HT1080 (cell line): ENCODE measurements at regions not wholly inside any gene's neighbourhood (a gene's known extent, or its start where the extent isn't known, plus 50 kb on each side); places are given as distances from the start of the nearest gene placed in this dataset.

Experiments
- DNase-seq: peaks from one replicate; pipeline ENCODE4 v3.0.0-alpha.2; 2015; ENCODE audit warnings: low read depth

DNA sequence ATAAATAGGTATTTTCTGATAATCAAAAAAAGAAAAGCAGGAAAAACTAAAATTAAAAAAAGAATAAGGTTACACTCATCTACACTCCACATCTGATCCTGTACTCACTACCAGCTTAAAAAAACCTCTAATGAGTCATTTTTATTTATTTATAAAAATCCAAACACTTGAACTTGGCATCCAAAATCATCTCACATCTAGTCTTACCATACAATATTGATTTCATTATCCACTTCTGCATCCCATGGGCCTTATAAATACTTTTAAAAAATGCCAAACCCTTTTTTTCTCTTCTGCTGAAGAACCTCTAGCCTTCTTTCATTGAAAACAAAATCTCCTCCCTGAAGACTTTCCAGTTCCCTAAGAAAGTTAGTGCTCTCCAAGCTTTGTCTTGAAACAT, 109.7 kb downstream of the TMTC3 start:
- DNase-seq: no peak

DNA sequence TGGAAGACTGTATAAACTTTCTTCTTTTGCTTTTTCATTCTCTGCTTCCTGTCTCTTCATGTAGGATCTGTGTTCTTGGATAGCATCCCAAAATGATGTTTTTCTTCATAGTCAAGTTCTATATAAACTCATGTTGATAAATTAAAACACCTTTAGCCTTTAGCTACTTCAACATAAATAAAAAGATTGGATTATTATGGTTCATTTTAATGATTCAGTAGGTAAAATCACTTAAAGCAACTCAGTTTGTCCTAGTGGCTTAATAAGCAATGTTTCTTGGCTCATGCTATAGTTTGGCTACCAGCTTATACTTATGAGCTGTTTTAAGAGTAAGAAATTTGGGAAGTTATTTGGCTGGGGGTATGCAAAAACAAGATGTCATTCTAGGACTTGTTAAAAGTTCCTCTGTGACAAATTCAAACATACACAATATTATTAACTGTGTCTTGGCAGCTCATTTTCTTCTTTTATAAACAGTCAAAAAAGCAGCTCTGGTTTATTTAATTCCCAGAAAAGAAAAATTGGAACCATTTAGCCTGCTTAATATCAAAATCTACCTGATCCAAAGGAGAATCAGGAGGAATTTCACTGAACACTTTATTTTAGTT, 111.4 kb downstream of the TMTC3 start:
- DNase-seq: no peak

DNA sequence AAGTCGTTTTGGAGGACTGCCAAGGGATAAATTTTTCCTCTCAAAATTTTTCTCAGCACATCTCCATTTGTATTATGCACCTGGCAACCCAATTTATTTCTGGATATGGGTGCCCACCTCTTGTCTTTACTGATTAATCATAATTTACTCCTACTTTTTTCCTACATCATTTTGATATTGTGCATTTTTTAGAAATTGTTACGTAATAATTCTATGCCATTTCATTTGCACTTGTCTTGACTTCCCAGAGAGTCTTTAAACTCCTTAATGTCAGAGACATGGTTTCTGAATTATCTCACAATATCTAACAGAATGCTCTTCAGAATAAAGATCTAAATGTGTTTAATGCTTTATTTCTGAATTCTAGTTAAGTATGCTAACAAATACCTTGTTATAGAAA, 113.1 kb downstream of the TMTC3 start:
- DNase-seq: no peak

DNA sequence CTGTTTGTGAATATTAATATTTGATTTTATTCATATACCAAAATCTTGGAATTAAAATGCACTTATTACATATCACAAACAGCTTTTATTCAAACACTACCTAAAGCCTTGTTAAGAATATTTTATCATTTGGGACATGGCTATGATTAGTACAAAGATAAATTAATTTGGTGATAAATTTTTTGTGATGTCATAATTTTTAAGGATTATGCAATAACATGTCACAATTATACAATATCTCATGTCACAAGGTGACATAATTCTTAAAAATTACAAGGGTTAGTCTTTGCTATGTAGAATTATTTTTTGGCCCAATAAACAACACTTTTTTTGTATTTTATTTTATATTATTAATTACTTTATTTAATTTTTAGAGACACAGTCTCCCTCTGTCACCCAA, 113.7 kb downstream of the TMTC3 start:
- no peak for DNase-seq

DNA sequence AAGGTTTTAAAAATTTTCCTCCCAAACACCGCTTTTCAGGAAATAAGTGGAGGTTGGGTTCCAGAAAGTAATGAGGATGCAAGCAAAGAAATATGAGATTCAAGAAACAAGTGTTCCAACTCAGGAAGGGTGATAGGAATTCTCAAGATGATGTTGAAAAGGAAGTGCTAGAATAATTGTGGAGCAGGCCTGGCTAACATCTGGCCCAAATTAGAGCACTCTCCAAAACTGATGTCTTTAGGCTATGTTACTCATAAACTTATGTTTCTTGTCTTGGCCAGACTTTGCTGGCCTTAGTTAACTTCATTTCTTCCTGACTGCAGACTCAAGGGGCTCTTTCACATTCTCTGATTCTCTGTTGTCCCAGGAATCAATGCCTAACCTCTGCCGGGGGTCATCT, 116.3 kb downstream of the TMTC3 start:
- DNase-seq: no peak

DNA sequence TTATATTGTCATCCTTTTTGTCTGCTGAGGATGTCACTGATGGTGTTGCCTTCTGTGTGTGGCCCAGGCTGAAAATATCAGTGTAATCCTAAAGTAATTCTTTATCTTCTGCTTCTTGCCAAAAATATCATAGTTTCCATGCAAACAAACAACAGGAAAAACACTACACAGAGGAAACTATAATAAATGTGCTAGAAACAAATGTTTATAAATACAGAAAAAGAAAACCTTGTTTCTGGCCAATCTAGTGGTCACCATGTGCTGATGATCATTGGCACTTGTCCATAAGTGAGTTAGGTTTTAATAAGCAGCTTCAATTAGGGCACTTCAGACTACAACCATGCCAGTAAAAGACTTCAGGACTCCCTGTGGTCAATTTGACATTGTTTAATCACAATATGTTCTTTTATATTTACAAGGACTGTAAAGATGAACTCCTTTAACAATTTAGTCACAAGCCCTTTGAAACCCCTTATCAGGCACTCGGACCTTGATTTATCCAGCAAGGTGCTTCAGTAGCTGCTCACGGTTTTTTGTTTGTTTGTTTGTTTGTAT, 124.8 kb downstream of the TMTC3 start:
- no peak for DNase-seq

DNA sequence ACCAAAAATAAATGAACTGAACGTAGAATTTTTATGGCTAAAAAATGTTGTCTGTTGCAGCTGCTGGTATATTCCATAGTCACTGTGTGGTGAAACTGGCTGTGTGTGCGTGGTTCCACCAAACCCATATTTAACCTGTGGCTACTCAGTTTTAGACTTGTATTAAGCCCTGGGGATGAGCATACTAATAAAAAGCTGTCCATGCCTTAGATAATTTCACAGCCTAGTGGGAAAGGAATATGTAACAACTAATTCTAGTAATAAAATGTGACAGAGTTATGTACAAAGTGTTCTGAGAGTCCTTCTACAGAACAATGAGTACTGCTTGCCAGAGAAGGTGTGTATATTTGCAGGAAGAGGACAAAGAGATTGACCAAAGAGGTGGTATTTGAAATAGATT, 125.5 kb downstream of the TMTC3 start:
- no peak for DNase-seq

DNA sequence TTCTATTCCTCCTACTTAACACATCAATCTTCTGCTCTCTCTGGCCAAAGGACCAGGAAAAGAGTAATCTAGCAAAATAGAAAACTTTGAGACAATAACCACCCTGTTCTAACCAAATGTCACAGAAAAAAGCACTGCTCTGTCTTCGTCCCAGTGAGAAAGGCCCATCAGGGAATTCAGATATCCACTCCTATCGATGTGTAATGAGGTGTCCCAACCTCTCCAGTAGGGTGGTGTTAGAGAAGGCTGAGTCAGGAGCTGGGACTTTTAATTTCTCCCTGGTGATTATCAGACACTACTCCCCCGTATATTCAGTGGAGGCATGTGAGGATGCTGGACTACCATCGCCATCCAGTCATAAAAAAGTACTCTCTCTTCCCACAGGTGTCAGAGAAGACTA, 130.3 kb downstream of the TMTC3 start:
- DNase-seq: no peak

DNA sequence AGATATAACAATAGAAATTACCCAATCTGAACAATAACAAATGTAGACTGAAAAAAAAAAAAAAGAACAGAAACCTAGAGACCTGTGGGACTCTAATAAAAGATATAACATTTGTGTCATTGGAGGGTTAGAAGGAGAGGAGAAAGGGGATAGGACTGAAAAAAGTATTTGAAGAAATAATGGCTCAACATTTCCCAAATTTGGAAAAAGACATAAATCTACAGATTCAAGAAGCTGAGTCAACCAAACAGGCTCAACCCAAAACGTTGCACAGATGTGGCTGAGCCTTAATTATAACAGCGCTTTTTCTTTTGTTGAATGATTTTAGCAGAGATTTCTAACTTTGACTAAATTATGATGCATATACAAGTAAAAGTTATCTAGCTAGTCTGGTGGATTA, 131.3 kb downstream of the TMTC3 start:
- DNase-seq: no peak

DNA sequence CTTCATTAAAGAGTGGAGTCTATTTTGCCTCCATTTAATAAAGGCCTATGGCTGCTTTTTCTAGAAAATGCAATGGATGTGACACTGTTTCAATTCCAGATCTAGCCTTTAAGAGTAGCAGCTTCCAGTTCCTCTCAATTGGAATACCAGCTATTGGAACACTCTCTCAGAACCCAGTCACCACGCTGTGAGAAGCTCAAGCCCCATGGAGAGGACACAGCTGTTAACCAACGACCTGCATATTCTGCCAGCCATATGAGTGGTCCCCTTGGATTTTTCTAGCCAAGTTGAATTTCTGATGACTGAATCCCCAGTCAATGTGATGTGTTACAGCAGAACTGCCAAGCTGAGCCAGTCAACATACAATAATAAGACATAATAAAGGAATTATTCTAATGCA, 131.8 kb downstream of the TMTC3 start:
- no peak for DNase-seq

DNA sequence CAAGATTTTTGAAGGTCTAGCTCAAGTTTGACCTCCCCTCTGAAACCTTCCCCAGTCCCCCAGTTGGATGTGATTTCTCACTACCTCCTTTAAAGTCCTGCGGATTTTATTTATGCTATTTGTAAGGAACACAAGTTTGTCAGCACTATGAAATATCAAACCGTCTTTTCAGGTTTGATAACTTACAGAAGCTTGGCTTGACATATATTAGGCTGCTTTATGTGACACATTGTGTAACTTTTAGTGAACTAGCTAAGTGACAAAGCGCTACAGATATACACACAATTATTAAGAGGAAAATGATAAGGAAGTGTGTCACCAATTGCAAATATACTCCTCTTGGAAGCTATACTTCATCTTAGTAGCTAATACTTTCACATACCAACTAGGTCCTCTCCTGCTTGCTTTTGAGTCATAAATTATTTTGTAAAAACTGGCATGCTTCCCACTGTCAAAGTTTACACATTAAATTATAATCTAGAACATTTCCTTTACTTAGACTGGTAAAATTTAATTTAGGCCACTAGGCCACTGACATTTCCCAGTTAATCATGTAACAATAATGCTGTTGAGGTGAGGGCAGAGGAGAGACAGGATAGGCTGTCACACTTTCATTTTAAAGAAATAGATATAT, 149.5 kb downstream of the TMTC3 start:
- DNase-seq: no peak

DNA sequence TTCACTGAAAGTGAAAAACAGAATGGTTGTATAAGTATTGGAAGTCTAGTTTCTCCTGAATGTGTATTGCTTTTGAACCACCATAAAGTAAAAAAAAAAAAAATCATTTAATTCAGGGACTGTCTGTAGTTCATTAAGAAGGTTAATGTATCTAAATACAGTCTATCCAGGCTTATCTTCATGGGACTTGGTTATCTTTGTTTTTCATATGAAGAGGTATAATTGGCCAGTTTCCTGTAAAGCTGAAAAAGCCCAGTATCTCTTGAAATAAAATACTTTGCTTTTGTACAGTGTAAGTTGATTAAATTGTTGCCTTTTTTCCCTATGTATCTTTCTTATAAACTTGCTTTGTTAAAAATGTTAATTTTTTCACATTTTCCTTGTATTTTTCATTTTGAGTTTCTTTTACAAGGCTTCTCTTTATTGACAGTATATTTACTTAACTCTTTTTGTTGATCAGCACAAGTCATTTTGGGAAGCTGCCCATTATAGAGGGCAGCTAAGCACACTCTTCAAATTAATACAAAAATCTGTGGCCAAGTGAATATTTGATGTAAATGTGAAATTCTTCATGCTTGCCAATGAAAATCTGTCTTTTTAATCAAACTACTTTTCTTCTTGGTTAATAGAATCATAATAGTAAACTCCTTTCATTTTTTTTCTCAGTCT, 156.0 kb downstream of the TMTC3 start:
- no peak for DNase-seq

DNA sequence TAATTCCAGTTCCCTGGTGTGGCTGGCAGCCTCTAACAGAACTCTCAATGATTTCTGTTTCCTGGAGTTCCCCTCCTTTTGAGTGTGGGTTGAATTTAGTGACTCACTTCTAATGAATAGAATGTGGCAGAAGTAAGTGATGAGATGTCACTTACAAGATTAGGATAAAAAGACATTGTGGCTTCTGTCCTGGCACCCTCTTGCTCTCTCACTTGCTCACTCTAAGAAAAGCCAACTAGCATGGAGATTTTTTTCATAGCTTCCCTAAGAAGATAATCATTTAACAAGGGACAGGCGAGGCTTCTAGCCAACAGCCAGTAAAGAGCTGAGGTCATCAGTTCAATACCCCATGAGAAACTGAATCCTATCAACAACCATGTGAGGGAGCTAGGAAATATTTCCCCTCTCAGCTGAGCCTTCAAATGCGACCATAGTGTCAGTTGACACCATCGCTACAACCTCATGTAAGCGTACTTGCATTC, 156.7 kb downstream of the TMTC3 start:
- peak; percentile 80 for DNase-seq

DNA sequence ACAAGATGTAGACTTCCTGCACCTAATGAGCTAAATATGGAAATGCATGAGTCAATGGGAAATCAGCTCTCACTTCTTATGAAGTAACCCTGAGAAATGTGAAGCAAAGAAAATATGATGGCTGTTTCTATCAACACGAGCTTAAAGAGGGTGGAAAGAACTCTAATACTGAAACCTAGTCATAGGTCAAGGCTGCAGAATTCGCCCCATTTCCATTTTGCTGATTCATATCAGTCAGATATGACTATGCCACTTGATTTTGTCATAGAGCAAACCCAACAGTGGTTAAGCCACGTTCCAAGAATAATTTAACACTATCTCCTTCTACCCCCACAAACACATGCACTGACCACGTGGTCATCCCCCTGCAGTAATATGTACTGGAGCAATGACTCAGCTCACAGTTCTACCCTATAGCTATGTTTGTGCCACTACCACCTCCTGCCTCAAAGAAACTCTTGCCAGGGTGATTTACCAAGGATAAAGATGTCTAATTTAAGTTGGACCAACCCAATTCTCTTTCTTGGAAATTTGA, 157.5 kb downstream of the TMTC3 start:
- peak; percentile 97 for DNase-seq

DNA sequence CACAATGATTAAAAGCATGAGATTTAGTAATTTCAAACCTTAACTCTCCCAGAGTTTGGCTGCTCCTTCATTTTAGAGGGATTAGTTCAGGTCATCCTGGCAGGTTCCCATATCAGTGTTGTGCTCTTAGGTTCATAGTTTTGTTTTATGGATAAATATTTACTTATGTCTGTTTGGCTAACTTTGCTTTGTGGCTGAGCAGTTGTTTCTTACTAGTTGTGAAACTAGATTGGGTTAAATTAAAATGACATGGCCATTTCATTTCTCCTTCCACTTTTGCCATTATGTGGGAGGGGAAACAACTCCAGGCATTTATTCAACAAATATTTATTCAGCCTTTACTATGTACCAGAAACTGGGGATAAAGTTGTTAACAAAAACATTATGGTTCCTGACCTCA, 158.8 kb downstream of the TMTC3 start:
- no peak for DNase-seq

DNA sequence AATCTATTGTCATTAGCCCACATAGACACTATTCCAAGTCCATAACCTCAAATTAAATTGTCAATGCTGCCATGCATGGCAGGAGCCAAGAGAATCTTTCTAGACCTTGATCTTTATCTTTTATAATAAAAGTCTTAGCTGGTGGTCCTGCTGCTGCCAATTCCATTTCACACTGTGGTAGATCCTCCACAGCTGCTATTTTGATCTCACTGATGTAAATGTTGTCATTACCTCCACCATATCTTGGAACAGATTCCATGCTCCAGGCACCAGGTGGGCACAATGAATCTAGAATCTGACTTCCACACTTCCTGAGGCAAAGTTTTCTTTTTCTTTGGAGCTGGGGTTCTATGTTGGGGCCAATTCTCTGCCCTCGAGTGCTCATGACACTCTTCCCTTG, 161.2 kb downstream of the TMTC3 start:
- no peak for DNase-seq

DNA sequence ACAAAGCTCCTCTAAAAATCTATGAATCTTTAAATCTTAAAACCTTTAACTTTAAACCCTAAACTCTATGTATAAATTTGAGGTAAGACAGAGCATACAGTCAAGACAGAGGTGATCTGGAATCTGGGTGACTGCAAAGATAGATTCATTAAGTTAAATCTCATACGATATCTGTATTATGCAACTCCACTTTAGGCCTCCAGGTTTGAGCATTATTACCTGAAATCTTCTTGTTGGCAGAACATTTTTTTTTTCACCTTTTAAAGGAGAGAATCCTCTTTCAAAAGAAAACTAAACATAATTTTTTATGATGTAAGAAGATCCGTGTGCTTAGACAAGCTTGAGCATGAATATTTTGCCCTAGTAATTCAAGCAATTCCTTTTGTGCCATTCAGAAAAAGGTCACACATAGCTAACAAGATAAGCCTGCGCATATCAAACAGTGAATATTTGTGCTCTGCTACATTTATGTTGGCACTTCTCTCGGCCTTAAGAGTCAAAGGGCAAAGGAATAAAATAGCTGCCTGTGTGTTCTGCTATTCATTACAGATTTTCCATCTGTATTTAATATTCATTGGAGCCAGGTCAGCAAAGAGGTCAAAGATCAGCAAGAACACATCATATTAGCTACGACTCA, 163.3 kb downstream of the TMTC3 start:
- no peak for DNase-seq

DNA sequence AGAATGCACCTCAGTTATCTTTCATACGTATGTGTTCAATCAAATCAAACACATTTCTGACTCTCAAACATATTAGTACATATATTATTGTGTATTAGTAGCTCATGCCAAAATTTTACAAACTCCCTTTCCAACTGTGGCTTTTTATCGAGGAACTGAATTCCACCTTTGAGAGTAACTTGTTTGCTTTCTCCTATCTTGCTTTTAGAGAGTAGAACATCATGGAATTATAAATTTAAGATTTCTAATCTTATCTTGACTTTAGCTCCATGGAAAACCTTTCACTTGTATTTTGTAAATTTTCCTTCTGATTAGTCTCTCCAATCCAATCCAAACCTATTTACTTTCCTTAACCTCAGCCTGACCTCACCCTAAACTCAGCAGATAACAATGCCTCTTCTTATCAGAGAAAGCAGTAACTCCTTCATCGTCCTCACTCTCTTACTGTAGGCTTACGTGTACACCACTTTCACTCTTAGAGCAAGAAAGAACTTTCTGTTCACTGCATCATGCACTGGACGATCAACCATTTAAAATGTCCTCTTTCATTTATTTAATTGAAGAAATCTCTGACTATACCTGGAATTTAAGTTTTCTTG, 164.5 kb downstream of the TMTC3 start:
- no peak for DNase-seq

DNA sequence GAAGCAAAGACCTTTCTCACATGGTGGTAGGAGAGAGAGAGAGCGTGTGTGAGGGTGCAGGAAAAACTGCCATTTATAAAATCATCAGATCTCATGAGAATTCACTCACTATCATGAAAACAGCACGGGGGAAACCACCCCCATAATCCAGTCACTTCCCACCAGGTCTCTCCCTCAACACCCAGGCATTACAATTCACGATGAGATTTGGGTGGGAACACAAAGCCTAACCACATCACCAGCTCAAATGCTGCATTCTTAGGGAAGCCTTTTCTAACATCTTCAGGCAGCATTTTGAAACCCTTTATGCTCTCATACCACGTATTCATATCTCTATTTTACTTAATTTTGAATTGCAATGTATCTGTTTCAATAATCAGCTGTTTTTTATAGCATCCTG, 165.9 kb downstream of the TMTC3 start:
- no peak for DNase-seq

DNA sequence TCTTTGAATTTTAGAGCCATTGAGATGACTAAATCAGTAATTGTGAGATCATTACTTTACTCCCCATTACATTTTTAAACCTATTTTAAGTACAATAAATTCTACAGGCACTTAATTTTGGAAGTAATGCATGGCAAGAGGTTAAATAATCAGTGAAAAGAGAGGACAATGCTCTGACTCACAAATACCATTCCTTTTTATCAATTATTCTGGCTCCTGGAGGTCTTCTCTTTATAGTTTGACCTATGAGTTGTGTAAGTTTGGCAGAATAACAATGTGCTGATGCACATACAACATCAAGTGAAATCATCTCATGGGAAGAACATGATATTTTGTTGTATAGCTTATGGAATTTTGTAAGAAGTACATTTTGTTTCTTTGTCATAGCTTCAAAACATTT, 166.7 kb downstream of the TMTC3 start:
- DNase-seq: peak; percentile 69

DNA sequence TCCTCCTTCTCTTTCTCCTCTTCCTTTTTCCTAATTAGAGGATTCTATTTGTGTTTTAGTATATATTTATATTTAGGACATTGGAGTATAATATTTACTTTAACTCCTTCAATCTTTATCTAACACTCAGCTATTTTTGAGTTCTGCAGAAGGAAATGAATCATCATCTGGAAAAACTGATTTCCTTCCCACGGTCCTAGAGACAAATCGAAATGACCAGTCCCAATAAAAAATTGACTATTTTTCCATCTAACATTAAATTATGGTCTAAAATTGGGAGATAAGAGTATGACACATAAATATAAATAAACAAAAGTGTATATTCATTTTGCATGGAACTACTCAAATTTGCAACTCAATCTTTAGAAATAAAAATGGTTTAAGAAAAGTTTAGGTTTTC, 167.4 kb downstream of the TMTC3 start:
- DNase-seq: peak; percentile 72

DNA sequence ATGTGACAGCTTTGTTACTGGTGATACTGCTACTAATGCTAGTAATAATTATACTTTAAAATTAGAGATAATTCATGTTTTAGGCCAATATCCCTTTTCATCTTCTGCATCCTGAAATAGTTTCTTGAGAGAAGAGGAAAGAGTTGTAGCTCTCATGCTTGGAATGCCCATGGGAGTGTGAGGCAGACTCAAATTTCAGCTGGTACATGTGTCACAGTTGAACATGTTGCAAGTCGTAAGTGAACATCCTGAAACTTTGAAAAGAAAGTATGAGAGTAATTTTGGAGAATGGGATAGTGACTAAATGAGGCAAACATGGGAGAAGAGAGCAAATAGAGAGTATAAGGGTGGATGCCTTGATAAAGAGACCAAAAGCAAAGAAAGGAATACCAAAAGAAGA, 168.0 kb downstream of the TMTC3 start:
- DNase-seq: peak; percentile 48
